ENCODE measurements at regions not wholly inside any gene's neighbourhood (a gene's known extent, or its start where the extent isn't known, plus 50 kb on each side); places are given as distances from the start of the nearest gene placed in this dataset.

DNA sequence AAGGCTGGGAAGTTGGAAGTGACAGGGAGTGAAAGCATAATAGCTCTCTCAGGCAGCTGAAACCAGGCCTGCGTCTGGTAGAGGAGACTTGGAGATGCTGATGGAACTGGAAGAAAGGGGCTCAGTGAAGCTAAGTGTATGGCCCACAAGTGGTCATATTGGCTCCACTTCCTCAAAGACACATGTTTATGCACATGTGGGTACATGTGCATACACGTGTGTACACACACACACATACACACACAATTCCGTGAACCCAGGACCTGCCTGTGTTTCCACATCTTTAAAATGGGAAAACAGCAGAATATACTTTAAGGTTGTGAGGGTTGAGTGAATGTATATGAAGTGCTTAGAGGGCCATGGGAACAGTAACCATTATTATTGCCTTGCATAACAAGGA, 160.9 kb downstream of the ARL6IP6 start:
- Histone ChIP-seq H3K4me1 (ENCODE audit: control insufficient read depth, insufficient read depth, low read length) (no peaks in the 10 kb centered on the region), H3K36me3 (ENCODE audit: control insufficient read depth, insufficient read depth, low read length) (no peaks in the 10 kb centered on the region), H3K9me3 (ENCODE audit: control insufficient read depth, insufficient read depth, low read depth, low read length) (no peaks in the 10 kb centered on the region), H3K27me3 (ENCODE audit: control insufficient read depth, insufficient read depth, low read length) (no peaks in the 10 kb centered on the region), H3K27ac (ENCODE audit: low read length) (no peak overlapping the region), H3K4me3 (ENCODE audit: low read depth in 2 of 2, low read length in 2 of 2) (no peak overlapping the region)
- ChIA-PET CTCF (interaction anchor here (1.0 kb wide), 1 partner anchor 11 kb away, joined by 3 read pairs; no protein-coding TSS in a partner anchor), POLR2A (no interaction called here)
- intact Hi-C loops (cut with micrococcal nuclease; ENCODE audit: unreplicated experiment) = no loop called here
- no TSS peak for BruUV-seq (replicated peaks)
- in situ Hi-C loops (cut with HindIII; ENCODE audit: low pct_unique_long_range_greater_than_20kb, low sequenced_read_pairs) = no loop called here
- TF ChIP-seq SIN3A (IDR thresholded peaks at IDR 0.05; ENCODE audit: borderline replicate concordance, insufficient read depth, low read depth, low read length) (no peak), CTCF (IDR thresholded peaks at IDR 0.05) (no peak)
- TF ChIP-seq, protein P1, sequence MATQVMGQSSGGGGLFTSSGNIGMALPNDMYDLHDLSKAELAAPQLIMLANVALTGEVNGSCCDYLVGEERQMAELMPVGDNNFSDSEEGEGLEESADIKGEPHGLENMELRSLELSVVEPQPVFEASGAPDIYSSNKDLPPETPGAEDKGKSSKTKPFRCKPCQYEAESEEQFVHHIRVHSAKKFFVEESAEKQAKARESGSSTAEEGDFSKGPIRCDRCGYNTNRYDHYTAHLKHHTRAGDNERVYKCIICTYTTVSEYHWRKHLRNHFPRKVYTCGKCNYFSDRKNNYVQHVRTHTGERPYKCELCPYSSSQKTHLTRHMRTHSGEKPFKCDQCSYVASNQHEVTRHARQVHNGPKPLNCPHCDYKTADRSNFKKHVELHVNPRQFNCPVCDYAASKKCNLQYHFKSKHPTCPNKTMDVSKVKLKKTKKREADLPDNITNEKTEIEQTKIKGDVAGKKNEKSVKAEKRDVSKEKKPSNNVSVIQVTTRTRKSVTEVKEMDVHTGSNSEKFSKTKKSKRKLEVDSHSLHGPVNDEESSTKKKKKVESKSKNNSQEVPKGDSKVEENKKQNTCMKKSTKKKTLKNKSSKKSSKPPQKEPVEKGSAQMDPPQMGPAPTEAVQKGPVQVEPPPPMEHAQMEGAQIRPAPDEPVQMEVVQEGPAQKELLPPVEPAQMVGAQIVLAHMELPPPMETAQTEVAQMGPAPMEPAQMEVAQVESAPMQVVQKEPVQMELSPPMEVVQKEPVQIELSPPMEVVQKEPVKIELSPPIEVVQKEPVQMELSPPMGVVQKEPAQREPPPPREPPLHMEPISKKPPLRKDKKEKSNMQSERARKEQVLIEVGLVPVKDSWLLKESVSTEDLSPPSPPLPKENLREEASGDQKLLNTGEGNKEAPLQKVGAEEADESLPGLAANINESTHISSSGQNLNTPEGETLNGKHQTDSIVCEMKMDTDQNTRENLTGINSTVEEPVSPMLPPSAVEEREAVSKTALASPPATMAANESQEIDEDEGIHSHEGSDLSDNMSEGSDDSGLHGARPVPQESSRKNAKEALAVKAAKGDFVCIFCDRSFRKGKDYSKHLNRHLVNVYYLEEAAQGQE (IDR thresholded peaks at IDR 0.05; ENCODE audit: insufficient read depth in 1 of 2, low read depth in 2 of 2, low read length in 1 of 2) = no peak
- no peak for ATAC-seq
- no peak for DNase-seq (ENCODE audit: low read depth, low spot score)

- Histone ChIP-seq H3K9me3 (ENCODE audit: control insufficient read depth, insufficient read depth, low read depth, low read length) (no peaks in the 10 kb centered on the region), H3K27me3 (ENCODE audit: control insufficient read depth, insufficient read depth, low read length) (no peaks in the 10 kb centered on the region), H3K36me3 (ENCODE audit: control insufficient read depth, insufficient read depth, low read length) (no peaks in the 10 kb centered on the region), H3K4me3 (ENCODE audit: low read depth in 2 of 2, low read length in 2 of 2) (no peak overlapping the region), H3K27ac (ENCODE audit: low read length) (no peak overlapping the region), H3K4me1 (ENCODE audit: control insufficient read depth, insufficient read depth, low read length) (no peaks in the 10 kb centered on the region)
- no peak for TF ChIP-seq POLR2AphosphoS5 (IDR thresholded peaks at IDR 0.05; ENCODE audit: low read depth, low read length)
- TF ChIP-seq, protein P1 (IDR thresholded peaks at IDR 0.05; ENCODE audit: insufficient read depth in 1 of 2, low read depth in 2 of 2, low read length in 1 of 2) = no peak
- TF ChIP-seq CTCF (IDR thresholded peaks at IDR 0.05) = no peak
- no peak for TF ChIP-seq SIN3A (IDR thresholded peaks at IDR 0.05; ENCODE audit: borderline replicate concordance, insufficient read depth, low read depth, low read length)
- no peak for TF ChIP-seq TCF7L2 (IDR thresholded peaks at IDR 0.05; ENCODE audit: low read depth, low read length)
- in situ Hi-C loops (cut with HindIII; ENCODE audit: low pct_unique_long_range_greater_than_20kb, low sequenced_read_pairs) (no loop called here), intact Hi-C loops (cut with micrococcal nuclease; ENCODE audit: unreplicated experiment) (no loop called here)
- ATAC-seq (no peak), DNase-seq (ENCODE audit: low read depth, low spot score) (no peak)
- POLR2A ChIA-PET = no interaction called here
- BruUV-seq (replicated peaks) = no TSS peak
- CTCF ChIA-PET = no interaction called here
Observed at GRCh38 chr2:152875701-152876695, 157.6 kb downstream of the ARL6IP6 start.

Data from Panc1 (cell line).